HEK293 (cell line): ENCODE measurements at regions not wholly inside any gene's neighbourhood (a gene's known extent, or its start where the extent isn't known, plus 50 kb on each side); places are given as distances from the start of the nearest gene placed in this dataset.

Experiments
- CTCF ChIA-PET: fragments of 350-600 bp; formaldehyde crosslinking; extraction: SDS; loops from one replicate; lab custom pipeline; 2021; ENCODE audit warnings: antibody characterized with exemption; lab: Yijun Ruan, JAX
- POLR2A ChIA-PET: fragments of 300-600 bp; formaldehyde crosslinking; extraction: SDS; loops from one replicate; lab custom pipeline; 2020; ENCODE audit warnings: antibody characterized with exemption, inconsistent platforms; lab: Yijun Ruan, JAX
- H3K27ac ChIP-seq: fragments of 200-500 bp; sonication (Bioruptor generic); 2 replicates; pipeline ENCODE4 v1.5.1; 2014; ENCODE audit warnings: low read depth, low read length, control low read depth, inconsistent platforms; ENCODE audit errors: extremely low read depth
- H3K36me3 ChIP-seq, 2 experiments: fragments of 200-500 bp in 1 of 2; sonication (Bioruptor generic) in 1 of 2; 1 replicate in 1 of 2; 2 replicates in 1 of 2; pipeline ENCODE4 v1.5.1; 2014 to 2017; ENCODE audit warnings: inconsistent platforms in 2 of 2, low read length in 2 of 2; ENCODE audit not compliant: control insufficient read depth in 2 of 2, insufficient read depth in 1 of 2
- H3K4me1 ChIP-seq: fragments of 200-500 bp; sonication (Bioruptor generic); 2 replicates; pipeline ENCODE4 v1.5.1; 2014; ENCODE audit warnings: mild to moderate bottlenecking, low read length, inconsistent platforms; ENCODE audit not compliant: control insufficient read depth, insufficient read depth
- H3K4me3 ChIP-seq: 2 replicates; pipeline ENCODE4 v1.5.1; 2011; ENCODE audit warnings: low read depth, mild to moderate bottlenecking, control low read depth, low read length, moderate library complexity
- H3K9me3 ChIP-seq: fragments of 200-500 bp; sonication (Bioruptor generic); 2 replicates; pipeline ENCODE4 v1.5.1; 2014; ENCODE audit warnings: low read depth, low read length, inconsistent platforms; ENCODE audit not compliant: control insufficient read depth, insufficient read depth
- SCRT2 ChIP-seq: fragments of 450-650 bp; formaldehyde crosslinking; IDR thresholded peaks from 2 replicates; pipeline ENCODE4 v1.5.1; 2016; ENCODE audit warnings: missing biosample characterization, missing genetic modification characterization
- SP3 ChIP-seq: fragments of 450-650 bp; formaldehyde crosslinking; IDR thresholded peaks from 2 replicates; pipeline ENCODE4 v1.5.1; 2016; ENCODE audit warnings: missing biosample characterization, missing genetic modification characterization
- ZBTB20 ChIP-seq: fragments of 450-650 bp; formaldehyde crosslinking; IDR thresholded peaks from 2 replicates; pipeline ENCODE4 v1.5.1; 2016; ENCODE audit warnings: missing biosample characterization, missing genetic modification characterization
- ZNF214 ChIP-seq: fragments of 450-650 bp; formaldehyde crosslinking; IDR thresholded peaks from 2 replicates; pipeline ENCODE4 v1.5.1; 2017; ENCODE audit warnings: missing biosample characterization, mild to moderate bottlenecking, missing genetic modification characterization, borderline replicate concordance
- ZNF239 ChIP-seq: fragments of 450-650 bp; formaldehyde crosslinking; IDR thresholded peaks from 2 replicates; pipeline ENCODE4 v1.5.1; 2016; ENCODE audit warnings: missing biosample characterization, missing genetic modification characterization
- ZSCAN4 ChIP-seq: fragments of 450-650 bp; formaldehyde crosslinking; IDR thresholded peaks from 2 replicates; pipeline ENCODE4 v1.5.1; 2017; ENCODE audit warnings: missing biosample characterization, missing genetic modification characterization
- TF ChIP-seq, protein P1 (sequence below): fragments of 450-650 bp; formaldehyde crosslinking; IDR thresholded peaks from 2 replicates; pipeline ENCODE4 v1.5.1; 2017; ENCODE audit warnings: missing biosample characterization, missing genetic modification characterization
- TF ChIP-seq, protein P2 (sequence below): fragments of 450-650 bp; formaldehyde crosslinking; IDR thresholded peaks from 2 replicates; pipeline ENCODE4 v1.5.1; 2016; ENCODE audit warnings: missing biosample characterization, missing genetic modification characterization, borderline replicate concordance
- TF ChIP-seq, protein P3 (sequence below): fragments of 450-650 bp; formaldehyde crosslinking; IDR thresholded peaks from 2 replicates; pipeline ENCODE4 v1.5.1; 2016; ENCODE audit warnings: missing biosample characterization, missing genetic modification characterization

DNA sequence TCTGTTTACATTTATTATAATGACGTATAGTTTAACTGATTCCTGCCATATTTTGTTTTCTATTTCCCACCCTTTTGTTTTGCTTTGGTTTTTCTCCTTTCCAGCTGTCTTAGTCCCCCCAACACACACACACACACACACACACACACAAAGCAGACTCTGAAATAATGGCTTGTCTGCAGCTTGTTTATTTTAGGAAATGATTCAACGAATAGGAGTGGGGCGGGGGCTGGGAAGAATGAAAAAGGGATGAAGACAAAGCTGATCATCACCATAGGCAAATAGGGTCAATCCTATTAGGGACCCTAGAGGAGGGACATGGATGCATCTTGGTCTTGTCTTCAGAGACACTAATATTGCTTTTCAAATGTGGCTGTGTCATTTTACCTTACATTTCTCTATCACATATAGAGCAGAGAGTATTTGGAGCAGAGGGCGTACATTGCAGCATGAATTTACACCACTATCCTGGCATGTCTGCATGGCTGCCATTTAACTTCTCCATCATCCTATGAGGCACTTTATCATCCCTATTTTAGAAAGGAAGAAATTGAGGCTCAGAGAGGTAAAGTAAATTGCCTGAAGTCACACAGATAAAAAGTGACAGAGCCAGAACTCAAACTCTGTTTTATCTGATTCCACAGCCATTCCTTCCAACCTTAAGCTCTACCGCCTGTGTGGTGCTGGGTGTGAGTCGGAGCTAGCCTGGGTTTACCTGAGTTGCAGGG is 147.2 kb upstream of the TPM1 start:
- no peaks in the 10 kb centered on the region for H3K36me3 ChIP-seq
- POLR2A ChIA-PET: interaction anchor here (0.6 to 1.1 kb wide), 6 partner anchors 17 to 153 kb away, joined by 3 to 4 read pairs (median 3); partner anchors contain the start of gene TPM1
- H3K27ac ChIP-seq: no peak overlapping the region
- H3K9me3 ChIP-seq: no peaks in the 10 kb centered on the region
- H3K4me1 ChIP-seq: 0 out of 2 replicates have a peak, but pooled peaks cover 2% of the 10 kb centered on the region
- H3K4me3 ChIP-seq: no peak overlapping the region
- TF ChIP-seq ZSCAN4 (0 out of 2 replicates have a peak, but pooled peaks have one; percentile 22), ZNF214 (tag by site-specific recombination) (no peak), SP3 (tag by site-specific recombination) (no peak)
- TF ChIP-seq, protein P1, sequence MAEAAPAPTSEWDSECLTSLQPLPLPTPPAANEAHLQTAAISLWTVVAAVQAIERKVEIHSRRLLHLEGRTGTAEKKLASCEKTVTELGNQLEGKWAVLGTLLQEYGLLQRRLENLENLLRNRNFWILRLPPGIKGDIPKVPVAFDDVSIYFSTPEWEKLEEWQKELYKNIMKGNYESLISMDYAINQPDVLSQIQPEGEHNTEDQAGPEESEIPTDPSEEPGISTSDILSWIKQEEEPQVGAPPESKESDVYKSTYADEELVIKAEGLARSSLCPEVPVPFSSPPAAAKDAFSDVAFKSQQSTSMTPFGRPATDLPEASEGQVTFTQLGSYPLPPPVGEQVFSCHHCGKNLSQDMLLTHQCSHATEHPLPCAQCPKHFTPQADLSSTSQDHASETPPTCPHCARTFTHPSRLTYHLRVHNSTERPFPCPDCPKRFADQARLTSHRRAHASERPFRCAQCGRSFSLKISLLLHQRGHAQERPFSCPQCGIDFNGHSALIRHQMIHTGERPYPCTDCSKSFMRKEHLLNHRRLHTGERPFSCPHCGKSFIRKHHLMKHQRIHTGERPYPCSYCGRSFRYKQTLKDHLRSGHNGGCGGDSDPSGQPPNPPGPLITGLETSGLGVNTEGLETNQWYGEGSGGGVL (tag by site-specific recombination): peak; percentile 37
- TF ChIP-seq, protein P2, sequence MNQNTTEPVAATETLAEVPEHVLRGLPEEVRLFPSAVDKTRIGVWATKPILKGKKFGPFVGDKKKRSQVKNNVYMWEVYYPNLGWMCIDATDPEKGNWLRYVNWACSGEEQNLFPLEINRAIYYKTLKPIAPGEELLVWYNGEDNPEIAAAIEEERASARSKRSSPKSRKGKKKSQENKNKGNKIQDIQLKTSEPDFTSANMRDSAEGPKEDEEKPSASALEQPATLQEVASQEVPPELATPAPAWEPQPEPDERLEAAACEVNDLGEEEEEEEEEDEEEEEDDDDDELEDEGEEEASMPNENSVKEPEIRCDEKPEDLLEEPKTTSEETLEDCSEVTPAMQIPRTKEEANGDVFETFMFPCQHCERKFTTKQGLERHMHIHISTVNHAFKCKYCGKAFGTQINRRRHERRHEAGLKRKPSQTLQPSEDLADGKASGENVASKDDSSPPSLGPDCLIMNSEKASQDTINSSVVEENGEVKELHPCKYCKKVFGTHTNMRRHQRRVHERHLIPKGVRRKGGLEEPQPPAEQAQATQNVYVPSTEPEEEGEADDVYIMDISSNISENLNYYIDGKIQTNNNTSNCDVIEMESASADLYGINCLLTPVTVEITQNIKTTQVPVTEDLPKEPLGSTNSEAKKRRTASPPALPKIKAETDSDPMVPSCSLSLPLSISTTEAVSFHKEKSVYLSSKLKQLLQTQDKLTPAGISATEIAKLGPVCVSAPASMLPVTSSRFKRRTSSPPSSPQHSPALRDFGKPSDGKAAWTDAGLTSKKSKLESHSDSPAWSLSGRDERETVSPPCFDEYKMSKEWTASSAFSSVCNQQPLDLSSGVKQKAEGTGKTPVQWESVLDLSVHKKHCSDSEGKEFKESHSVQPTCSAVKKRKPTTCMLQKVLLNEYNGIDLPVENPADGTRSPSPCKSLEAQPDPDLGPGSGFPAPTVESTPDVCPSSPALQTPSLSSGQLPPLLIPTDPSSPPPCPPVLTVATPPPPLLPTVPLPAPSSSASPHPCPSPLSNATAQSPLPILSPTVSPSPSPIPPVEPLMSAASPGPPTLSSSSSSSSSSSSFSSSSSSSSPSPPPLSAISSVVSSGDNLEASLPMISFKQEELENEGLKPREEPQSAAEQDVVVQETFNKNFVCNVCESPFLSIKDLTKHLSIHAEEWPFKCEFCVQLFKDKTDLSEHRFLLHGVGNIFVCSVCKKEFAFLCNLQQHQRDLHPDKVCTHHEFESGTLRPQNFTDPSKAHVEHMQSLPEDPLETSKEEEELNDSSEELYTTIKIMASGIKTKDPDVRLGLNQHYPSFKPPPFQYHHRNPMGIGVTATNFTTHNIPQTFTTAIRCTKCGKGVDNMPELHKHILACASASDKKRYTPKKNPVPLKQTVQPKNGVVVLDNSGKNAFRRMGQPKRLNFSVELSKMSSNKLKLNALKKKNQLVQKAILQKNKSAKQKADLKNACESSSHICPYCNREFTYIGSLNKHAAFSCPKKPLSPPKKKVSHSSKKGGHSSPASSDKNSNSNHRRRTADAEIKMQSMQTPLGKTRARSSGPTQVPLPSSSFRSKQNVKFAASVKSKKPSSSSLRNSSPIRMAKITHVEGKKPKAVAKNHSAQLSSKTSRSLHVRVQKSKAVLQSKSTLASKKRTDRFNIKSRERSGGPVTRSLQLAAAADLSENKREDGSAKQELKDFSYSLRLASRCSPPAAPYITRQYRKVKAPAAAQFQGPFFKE (tag by site-specific recombination): no peak
- CTCF ChIA-PET: interaction anchor here (0.6 to 1.3 kb wide), 4 partner anchors 19 to 168 kb away, joined by 3 to 5 read pairs (median 4); no protein-coding TSS in a partner anchor

DNA sequence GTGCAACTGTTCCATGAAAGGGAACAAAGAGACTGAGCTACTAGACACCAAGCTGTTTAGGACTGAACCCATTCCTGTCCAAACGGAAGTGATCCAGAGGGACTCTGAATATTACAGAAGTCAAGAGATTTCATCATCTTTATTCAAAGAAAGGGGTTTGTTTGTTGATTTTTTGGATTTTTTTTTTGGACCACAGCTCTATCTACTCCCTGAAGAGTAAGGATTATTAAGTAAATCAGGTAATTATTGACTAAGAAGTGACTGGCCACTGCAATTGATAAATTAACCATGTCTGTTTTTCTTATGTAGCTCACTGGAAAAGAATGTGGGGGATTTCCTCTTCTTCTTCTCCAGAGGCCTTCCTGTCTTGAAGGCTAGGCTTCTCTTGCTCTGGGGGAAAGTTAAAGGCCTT is 146.6 kb upstream of the TPM1 start:
- no peak overlapping the region for H3K27ac ChIP-seq
- H3K36me3 ChIP-seq: no peaks in the 10 kb centered on the region
- 0 out of 2 replicates have a peak, but pooled peaks cover 2% of the 10 kb centered on the region for H3K4me1 ChIP-seq
- ChIA-PET CTCF (interaction anchor here (0.5 to 1.3 kb wide), 4 partner anchors 20 to 152 kb away, joined by 3 to 5 read pairs (median 4); no protein-coding TSS in a partner anchor), POLR2A (interaction anchor here (0.8 to 1.1 kb wide), 5 partner anchors 17 to 152 kb away, joined by 3 to 4 read pairs (median 3); partner anchors contain the start of gene TPM1)
- TF ChIP-seq SCRT2 (tag by site-specific recombination): no peak
- TF ChIP-seq, protein P3, sequence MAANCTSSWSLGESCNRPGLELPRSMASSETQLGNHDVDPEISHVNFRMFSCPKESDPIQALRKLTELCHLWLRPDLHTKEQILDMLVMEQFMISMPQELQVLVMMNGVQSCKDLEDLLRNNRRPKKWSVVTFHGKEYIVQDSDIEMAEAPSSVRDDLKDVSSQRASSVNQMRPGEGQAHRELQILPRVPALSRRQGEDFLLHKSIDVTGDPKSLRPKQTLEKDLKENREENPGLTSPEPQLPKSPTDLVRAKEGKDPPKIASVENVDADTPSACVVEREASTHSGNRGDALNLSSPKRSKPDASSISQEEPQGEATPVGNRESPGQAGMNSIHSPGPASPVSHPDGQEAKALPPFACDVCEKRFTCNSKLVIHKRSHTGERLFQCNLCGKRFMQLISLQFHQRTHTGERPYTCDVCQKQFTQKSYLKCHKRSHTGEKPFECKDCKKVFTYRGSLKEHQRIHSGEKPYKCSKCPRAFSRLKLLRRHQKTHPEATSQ (tag by site-specific recombination): no peak
- peak; percentile 41; the same call in 1 of the 2 replicates for TF ChIP-seq ZBTB20
- TF ChIP-seq ZNF239 (tag by site-specific recombination): no peak
- no peak overlapping the region for H3K4me3 ChIP-seq
- H3K9me3 ChIP-seq: no peaks in the 10 kb centered on the region
